H9 (cell line): ENCODE measurements at regions not wholly inside any gene's neighbourhood (a gene's known extent, or its start where the extent isn't known, plus 50 kb on each side); places are given as distances from the start of the nearest gene placed in this dataset.

ENCODE experiments used
- DNase-seq: peaks from one replicate; pipeline ENCODE4 v3.0.0-alpha.2; 2017
- H2AFZ ChIP-seq: one replicate; pipeline ENCODE4 v1.6.1; 2013; ENCODE audit warnings: mild to moderate bottlenecking, low read length, control low read depth, moderate library complexity
- H2AK5ac ChIP-seq: 2 replicates; pipeline ENCODE4 v1.6.1; 2013; ENCODE audit warnings: low read length, control low read depth, mixed read lengths; ENCODE audit not compliant: insufficient read length
- H2BK120ac ChIP-seq: one replicate; pipeline ENCODE4 v1.6.1; 2013; ENCODE audit warnings: low read depth, mild to moderate bottlenecking, low read length, control low read depth, inconsistent platforms; ENCODE audit not compliant: poor library complexity, severe bottlenecking
- H2BK12ac ChIP-seq: 2 replicates; pipeline ENCODE4 v1.6.1; 2013; ENCODE audit warnings: low read length, control low read depth, mixed read lengths, low read depth; ENCODE audit not compliant: insufficient read length
- H2BK15ac ChIP-seq: 2 replicates; pipeline ENCODE4 v1.6.1; 2013; ENCODE audit warnings: low read depth, low read length, control low read depth
- H2BK20ac ChIP-seq: one replicate; pipeline ENCODE4 v1.6.1; 2013; ENCODE audit warnings: low read depth, mild to moderate bottlenecking, low read length, control low read depth, inconsistent platforms; ENCODE audit not compliant: poor library complexity, severe bottlenecking
- H2BK5ac ChIP-seq: 2 replicates; pipeline ENCODE4 v1.6.1; 2013; ENCODE audit warnings: low read length, control low read depth, mixed read lengths; ENCODE audit not compliant: insufficient read length
- H3K14ac ChIP-seq: 2 replicates; pipeline ENCODE4 v1.6.1; 2013; ENCODE audit warnings: low read length, control low read depth; ENCODE audit not compliant: insufficient read depth
- H3K18ac ChIP-seq: 2 replicates; pipeline ENCODE4 v1.6.1; 2013; ENCODE audit warnings: low read depth, mild to moderate bottlenecking, mixed read lengths, low read length, control low read depth; ENCODE audit not compliant: insufficient read length
- H3K23ac ChIP-seq: 2 replicates; pipeline ENCODE4 v1.6.1; 2013; ENCODE audit warnings: low read length, control low read depth, mixed read lengths, low read depth; ENCODE audit not compliant: insufficient read length
- H3K23me2 ChIP-seq: 2 replicates; pipeline ENCODE4 v1.6.1; 2013; ENCODE audit warnings: low read depth, mild to moderate bottlenecking, mixed read lengths, low read length, control low read depth; ENCODE audit not compliant: insufficient read length, poor library complexity, severe bottlenecking
- H3K27ac ChIP-seq: 2 replicates; pipeline ENCODE4 v1.5.1; 2013; ENCODE audit warnings: low read length, control low read depth, mixed read lengths, low read depth; ENCODE audit not compliant: insufficient read length
- H3K27me3 ChIP-seq: 2 replicates; pipeline ENCODE4 v1.6.1; 2013; ENCODE audit warnings: low read length, control low read depth, inconsistent platforms; ENCODE audit not compliant: insufficient read depth
- H3K4ac ChIP-seq: 2 replicates; pipeline ENCODE4 v1.6.1; 2013; ENCODE audit warnings: low read depth, mild to moderate bottlenecking, control low read depth, inconsistent platforms, low read length, moderate library complexity
- H3K4me1 ChIP-seq: 2 replicates; pipeline ENCODE4 v1.6.1; 2013; ENCODE audit warnings: low read length, control low read depth, inconsistent platforms; ENCODE audit not compliant: insufficient read depth
- H3K4me2 ChIP-seq: 2 replicates; pipeline ENCODE4 v1.6.1; 2013; ENCODE audit warnings: low read length, control low read depth, mixed read lengths; ENCODE audit not compliant: insufficient read length, insufficient read depth
- H3K56ac ChIP-seq: 2 replicates; pipeline ENCODE4 v1.6.1; 2013; ENCODE audit warnings: low read depth, mild to moderate bottlenecking, mixed read lengths, low read length, control low read depth; ENCODE audit not compliant: insufficient read length
- H3K79me1 ChIP-seq: 2 replicates; pipeline ENCODE4 v1.6.1; 2013; ENCODE audit warnings: low read depth, mild to moderate bottlenecking, moderate library complexity, low read length, control low read depth, inconsistent platforms; ENCODE audit not compliant: insufficient read depth, poor library complexity, severe bottlenecking
- H3K79me2 ChIP-seq: 2 replicates; pipeline ENCODE4 v1.6.1; 2013; ENCODE audit warnings: low read length, control low read depth, inconsistent platforms; ENCODE audit not compliant: insufficient read depth
- H3K9ac ChIP-seq: 2 replicates; pipeline ENCODE4 v1.6.1; 2013; ENCODE audit warnings: low read length, control low read depth, mixed read lengths; ENCODE audit not compliant: insufficient read length; ENCODE audit errors: extremely low read depth
- H3K9me3 ChIP-seq: one replicate; pipeline ENCODE4 v1.6.1; 2013; ENCODE audit warnings: low read depth, low read length, inconsistent platforms; ENCODE audit not compliant: control insufficient read depth
- H3T11ph ChIP-seq: one replicate; pipeline ENCODE4 v1.6.1; 2013; ENCODE audit warnings: mild to moderate bottlenecking, low read length, control low read depth, inconsistent platforms
- H4K20me1 ChIP-seq: one replicate; pipeline ENCODE4 v1.6.1; 2013; ENCODE audit not compliant: control insufficient read depth, insufficient read length, insufficient read depth
- H4K5ac ChIP-seq: 2 replicates; pipeline ENCODE4 v1.6.1; 2013; ENCODE audit warnings: low read depth, mild to moderate bottlenecking, mixed read lengths, low read length, control low read depth; ENCODE audit not compliant: insufficient read length
- H4K8ac ChIP-seq: replicated peaks from 2 replicates; pipeline ENCODE4 v1.6.1; 2013; ENCODE audit warnings: low read length, control low read depth, mixed read lengths, low read depth; ENCODE audit not compliant: insufficient read length
- H4K91ac ChIP-seq: 2 replicates; pipeline ENCODE4 v1.6.1; 2013; ENCODE audit warnings: low read depth, mild to moderate bottlenecking, moderate library complexity, mixed read lengths, low read length, control low read depth; ENCODE audit not compliant: insufficient read length
- H3K27ac Mint-ChIP-seq, 3 experiments: 2 replicates in 2 of 3; 3 replicates in 1 of 3; pipeline ENCODE4 v1.8.0; 2020 to 2021; ENCODE audit warnings: mixed read lengths in 3 of 3, mild to moderate bottlenecking in 1 of 3, moderate library complexity in 1 of 3
- H3K27me3 Mint-ChIP-seq: 2 replicates; pipeline ENCODE4 v1.8.0; 2021; ENCODE audit warnings: low read depth, mild to moderate bottlenecking, moderate library complexity, mixed read lengths
- H3K36me3 Mint-ChIP-seq, 3 experiments: 2 replicates in 2 of 3; 3 replicates in 1 of 3; pipeline ENCODE4 v1.8.0; 2020 to 2021; ENCODE audit warnings: low read depth in 3 of 3, mixed read lengths in 3 of 3; ENCODE audit not compliant: insufficient read depth in 1 of 3
- H3K4me1 Mint-ChIP-seq, 2 experiments: 2 replicates each; pipeline ENCODE4 v1.8.0; 2020; ENCODE audit warnings: mixed read lengths in 2 of 2
- H3K4me3 Mint-ChIP-seq, 2 experiments: 2 replicates in 1 of 2; 3 replicates in 1 of 2; pipeline ENCODE4 v1.8.0; 2020 to 2021; ENCODE audit warnings: mild to moderate bottlenecking in 2 of 2, mixed read lengths in 2 of 2, moderate library complexity in 1 of 2
- H3K9me3 Mint-ChIP-seq, 2 experiments: 2 replicates in 1 of 2; 3 replicates in 1 of 2; pipeline ENCODE4 v1.8.0; 2020; ENCODE audit warnings: mild to moderate bottlenecking in 2 of 2, mixed read lengths in 2 of 2, moderate library complexity in 1 of 2
- CTCF ChIP-seq: fragments of 200-600 bp; sonication (generic); conservative IDR thresholded peaks from 3 replicates; pipeline ENCODE4 v1.8.0; 2021; ENCODE audit warnings: antibody characterized with exemption, mild to moderate bottlenecking

DNA sequence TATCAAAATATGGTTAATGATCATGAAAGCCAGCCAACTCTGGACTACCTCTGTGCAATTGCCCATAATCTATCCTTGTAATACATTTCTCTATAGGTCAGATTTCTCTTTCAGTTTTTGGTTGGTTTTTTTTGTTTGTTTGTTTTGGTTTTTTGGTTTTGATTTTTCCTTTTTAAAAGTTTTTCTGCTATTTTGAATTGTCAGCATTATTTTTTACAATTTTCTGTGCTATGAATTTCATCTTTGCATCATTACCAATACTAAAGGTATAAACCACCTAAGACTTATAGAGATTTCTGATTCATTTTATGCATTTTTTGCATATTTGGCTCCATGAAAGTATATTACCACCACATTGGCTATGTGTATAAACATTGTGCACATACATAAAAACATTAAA is 799.6 kb downstream of the ADGRL2 start:
- Histone ChIP-seq H4K91ac (no peak overlapping the region), H3K79me1 (no peaks in the 10 kb centered on the region), H2BK12ac (no peak overlapping the region), H4K8ac (no peak overlapping the region), H3K4me2 (no peak overlapping the region), H3K18ac (no peak overlapping the region), H3K56ac (no peak overlapping the region), H3K9ac (no peak overlapping the region), H3T11ph (no peak overlapping the region), H2BK15ac (no peak overlapping the region), H3K79me2 (no peaks in the 10 kb centered on the region), H4K20me1 (no peaks in the 10 kb centered on the region), H2AFZ (no peak overlapping the region), H2AK5ac (no peak overlapping the region), H3K27me3 (no peaks in the 10 kb centered on the region), H3K9me3 (no peaks in the 10 kb centered on the region), H3K4me1 (no peaks in the 10 kb centered on the region), H3K23me2 (no peaks in the 10 kb centered on the region), H2BK5ac (no peak overlapping the region), H2BK120ac (no peak overlapping the region), H3K14ac (no peak overlapping the region), H3K23ac (no peak overlapping the region), H3K27ac (no peak overlapping the region), H3K4ac (no peak overlapping the region), H4K5ac (no peak overlapping the region), H2BK20ac (no peak overlapping the region)
- no peak for DNase-seq
- peaks cover 12 to 17% of the 10 kb centered on the region in 2 experiments for H3K4me1 Mint-ChIP-seq
- H3K9me3 Mint-ChIP-seq = no peaks in the 10 kb centered on the region
- H3K27me3 Mint-ChIP-seq = no peaks in the 10 kb centered on the region
- no peaks in the 10 kb centered on the region for H3K36me3 Mint-ChIP-seq
- H3K27ac Mint-ChIP-seq = no peak overlapping the region
- H3K4me3 Mint-ChIP-seq = no peak overlapping the region
- TF ChIP-seq CTCF = no peak
